ENCODE measurements at regions not wholly inside any gene's neighbourhood (a gene's known extent, or its start where the extent isn't known, plus 50 kb on each side); places are given as distances from the start of the nearest gene placed in this dataset.

DNA sequence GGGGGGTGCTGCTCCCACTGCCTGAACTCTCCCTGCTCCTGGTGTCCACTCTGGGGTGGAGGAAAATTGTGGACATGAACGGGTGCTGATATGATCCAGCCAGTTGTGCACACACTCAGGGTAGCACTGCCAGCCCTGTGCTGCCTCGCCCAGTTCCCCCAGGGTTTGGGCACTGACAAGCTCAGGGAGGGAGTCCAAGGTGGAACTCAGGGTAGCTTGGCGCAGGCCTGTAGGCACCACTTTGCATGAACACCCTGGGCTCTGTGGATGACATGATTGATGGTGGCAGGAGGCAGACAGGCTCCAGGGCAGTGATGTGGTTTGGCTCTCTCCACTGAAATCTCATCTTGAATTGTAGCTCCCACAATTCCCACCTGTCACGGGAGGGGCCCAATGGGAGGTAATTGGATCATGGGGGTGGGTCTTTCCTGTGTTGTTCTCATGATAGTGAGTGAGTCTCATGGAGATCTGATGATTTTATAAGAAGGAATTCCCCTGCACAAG is 572.0 kb upstream of the PABPC4L start:
- peaks cover 24% of the 10 kb centered on the region for H3K9me3 Mint-ChIP-seq
- H3K36me3 ChIP-seq (ENCODE audit: insufficient read depth): peaks cover 2% of the 10 kb centered on the region; the same call in 1 of the 2 replicates
- no peak overlapping the region for H3K4me3 ChIP-seq
- peaks cover 23% of the 10 kb centered on the region for H3K36me3 Mint-ChIP-seq (ENCODE audit: low read depth)
- H3K4me2 ChIP-seq: no peak overlapping the region
- no peak overlapping the region for H3K4me3 Mint-ChIP-seq
- no peaks in the 10 kb centered on the region for H3K27me3 ChIP-seq (ENCODE audit: insufficient read depth)
- ATAC-seq: no peak
- H3K9me2 ChIP-seq (ENCODE audit: insufficient read depth): 0 out of 2 replicates have a peak, but pooled peaks cover 11% of the 10 kb centered on the region
- no peak overlapping the region for H3K27ac Mint-ChIP-seq
- H2AFZ ChIP-seq: no peak overlapping the region
- H3F3A ChIP-seq (replicated peaks; ENCODE audit: low read depth): no peaks in the 10 kb centered on the region
- no peaks in the 10 kb centered on the region for H3K4me1 Mint-ChIP-seq
- no peak overlapping the region for H3K27ac ChIP-seq (ENCODE audit: low read depth)
- H3K27me3 Mint-ChIP-seq (ENCODE audit: insufficient read depth, low read depth, poor library complexity): peaks cover 2% of the 10 kb centered on the region
- TF ChIP-seq CREB1 (CRISPR knock-in tag; IDR thresholded peaks at IDR 0.05; ENCODE audit: low read depth) (no peak), EZH2phosphoT487 (IDR thresholded peaks at IDR 0.05; ENCODE audit: unreplicated experiment) (no peak), NANOG (IDR thresholded peaks at IDR 0.05; ENCODE audit: borderline replicate concordance) (no peak), EZH2 (IDR thresholded peaks at IDR 0.05; ENCODE audit: low read depth, unreplicated experiment) (no peak), STAT1 (IDR thresholded peaks at IDR 0.05; ENCODE audit: unreplicated experiment) (no peak), JUNB (IDR thresholded peaks at IDR 0.05; ENCODE audit: unreplicated experiment) (no peak), ZNF114 (CRISPR knock-in tag; IDR thresholded peaks at IDR 0.05) (no peak), ZNF331 (CRISPR knock-in tag; IDR thresholded peaks at IDR 0.05; ENCODE audit: low read depth) (no peak), POLR2AphosphoS5 (IDR thresholded peaks at IDR 0.05; ENCODE audit: low read depth) (no peak)
- TF ChIP-seq, protein P1, sequence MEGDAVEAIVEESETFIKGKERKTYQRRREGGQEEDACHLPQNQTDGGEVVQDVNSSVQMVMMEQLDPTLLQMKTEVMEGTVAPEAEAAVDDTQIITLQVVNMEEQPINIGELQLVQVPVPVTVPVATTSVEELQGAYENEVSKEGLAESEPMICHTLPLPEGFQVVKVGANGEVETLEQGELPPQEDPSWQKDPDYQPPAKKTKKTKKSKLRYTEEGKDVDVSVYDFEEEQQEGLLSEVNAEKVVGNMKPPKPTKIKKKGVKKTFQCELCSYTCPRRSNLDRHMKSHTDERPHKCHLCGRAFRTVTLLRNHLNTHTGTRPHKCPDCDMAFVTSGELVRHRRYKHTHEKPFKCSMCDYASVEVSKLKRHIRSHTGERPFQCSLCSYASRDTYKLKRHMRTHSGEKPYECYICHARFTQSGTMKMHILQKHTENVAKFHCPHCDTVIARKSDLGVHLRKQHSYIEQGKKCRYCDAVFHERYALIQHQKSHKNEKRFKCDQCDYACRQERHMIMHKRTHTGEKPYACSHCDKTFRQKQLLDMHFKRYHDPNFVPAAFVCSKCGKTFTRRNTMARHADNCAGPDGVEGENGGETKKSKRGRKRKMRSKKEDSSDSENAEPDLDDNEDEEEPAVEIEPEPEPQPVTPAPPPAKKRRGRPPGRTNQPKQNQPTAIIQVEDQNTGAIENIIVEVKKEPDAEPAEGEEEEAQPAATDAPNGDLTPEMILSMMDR (conservative IDR thresholded peaks at IDR 0.05; ENCODE audit: low read depth in 2 of 2): no peak
- TF ChIP-seq, protein P2, sequence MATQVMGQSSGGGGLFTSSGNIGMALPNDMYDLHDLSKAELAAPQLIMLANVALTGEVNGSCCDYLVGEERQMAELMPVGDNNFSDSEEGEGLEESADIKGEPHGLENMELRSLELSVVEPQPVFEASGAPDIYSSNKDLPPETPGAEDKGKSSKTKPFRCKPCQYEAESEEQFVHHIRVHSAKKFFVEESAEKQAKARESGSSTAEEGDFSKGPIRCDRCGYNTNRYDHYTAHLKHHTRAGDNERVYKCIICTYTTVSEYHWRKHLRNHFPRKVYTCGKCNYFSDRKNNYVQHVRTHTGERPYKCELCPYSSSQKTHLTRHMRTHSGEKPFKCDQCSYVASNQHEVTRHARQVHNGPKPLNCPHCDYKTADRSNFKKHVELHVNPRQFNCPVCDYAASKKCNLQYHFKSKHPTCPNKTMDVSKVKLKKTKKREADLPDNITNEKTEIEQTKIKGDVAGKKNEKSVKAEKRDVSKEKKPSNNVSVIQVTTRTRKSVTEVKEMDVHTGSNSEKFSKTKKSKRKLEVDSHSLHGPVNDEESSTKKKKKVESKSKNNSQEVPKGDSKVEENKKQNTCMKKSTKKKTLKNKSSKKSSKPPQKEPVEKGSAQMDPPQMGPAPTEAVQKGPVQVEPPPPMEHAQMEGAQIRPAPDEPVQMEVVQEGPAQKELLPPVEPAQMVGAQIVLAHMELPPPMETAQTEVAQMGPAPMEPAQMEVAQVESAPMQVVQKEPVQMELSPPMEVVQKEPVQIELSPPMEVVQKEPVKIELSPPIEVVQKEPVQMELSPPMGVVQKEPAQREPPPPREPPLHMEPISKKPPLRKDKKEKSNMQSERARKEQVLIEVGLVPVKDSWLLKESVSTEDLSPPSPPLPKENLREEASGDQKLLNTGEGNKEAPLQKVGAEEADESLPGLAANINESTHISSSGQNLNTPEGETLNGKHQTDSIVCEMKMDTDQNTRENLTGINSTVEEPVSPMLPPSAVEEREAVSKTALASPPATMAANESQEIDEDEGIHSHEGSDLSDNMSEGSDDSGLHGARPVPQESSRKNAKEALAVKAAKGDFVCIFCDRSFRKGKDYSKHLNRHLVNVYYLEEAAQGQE (IDR thresholded peaks at IDR 0.05; ENCODE audit: unreplicated experiment): no peak
- TF ChIP-seq, protein P3, sequence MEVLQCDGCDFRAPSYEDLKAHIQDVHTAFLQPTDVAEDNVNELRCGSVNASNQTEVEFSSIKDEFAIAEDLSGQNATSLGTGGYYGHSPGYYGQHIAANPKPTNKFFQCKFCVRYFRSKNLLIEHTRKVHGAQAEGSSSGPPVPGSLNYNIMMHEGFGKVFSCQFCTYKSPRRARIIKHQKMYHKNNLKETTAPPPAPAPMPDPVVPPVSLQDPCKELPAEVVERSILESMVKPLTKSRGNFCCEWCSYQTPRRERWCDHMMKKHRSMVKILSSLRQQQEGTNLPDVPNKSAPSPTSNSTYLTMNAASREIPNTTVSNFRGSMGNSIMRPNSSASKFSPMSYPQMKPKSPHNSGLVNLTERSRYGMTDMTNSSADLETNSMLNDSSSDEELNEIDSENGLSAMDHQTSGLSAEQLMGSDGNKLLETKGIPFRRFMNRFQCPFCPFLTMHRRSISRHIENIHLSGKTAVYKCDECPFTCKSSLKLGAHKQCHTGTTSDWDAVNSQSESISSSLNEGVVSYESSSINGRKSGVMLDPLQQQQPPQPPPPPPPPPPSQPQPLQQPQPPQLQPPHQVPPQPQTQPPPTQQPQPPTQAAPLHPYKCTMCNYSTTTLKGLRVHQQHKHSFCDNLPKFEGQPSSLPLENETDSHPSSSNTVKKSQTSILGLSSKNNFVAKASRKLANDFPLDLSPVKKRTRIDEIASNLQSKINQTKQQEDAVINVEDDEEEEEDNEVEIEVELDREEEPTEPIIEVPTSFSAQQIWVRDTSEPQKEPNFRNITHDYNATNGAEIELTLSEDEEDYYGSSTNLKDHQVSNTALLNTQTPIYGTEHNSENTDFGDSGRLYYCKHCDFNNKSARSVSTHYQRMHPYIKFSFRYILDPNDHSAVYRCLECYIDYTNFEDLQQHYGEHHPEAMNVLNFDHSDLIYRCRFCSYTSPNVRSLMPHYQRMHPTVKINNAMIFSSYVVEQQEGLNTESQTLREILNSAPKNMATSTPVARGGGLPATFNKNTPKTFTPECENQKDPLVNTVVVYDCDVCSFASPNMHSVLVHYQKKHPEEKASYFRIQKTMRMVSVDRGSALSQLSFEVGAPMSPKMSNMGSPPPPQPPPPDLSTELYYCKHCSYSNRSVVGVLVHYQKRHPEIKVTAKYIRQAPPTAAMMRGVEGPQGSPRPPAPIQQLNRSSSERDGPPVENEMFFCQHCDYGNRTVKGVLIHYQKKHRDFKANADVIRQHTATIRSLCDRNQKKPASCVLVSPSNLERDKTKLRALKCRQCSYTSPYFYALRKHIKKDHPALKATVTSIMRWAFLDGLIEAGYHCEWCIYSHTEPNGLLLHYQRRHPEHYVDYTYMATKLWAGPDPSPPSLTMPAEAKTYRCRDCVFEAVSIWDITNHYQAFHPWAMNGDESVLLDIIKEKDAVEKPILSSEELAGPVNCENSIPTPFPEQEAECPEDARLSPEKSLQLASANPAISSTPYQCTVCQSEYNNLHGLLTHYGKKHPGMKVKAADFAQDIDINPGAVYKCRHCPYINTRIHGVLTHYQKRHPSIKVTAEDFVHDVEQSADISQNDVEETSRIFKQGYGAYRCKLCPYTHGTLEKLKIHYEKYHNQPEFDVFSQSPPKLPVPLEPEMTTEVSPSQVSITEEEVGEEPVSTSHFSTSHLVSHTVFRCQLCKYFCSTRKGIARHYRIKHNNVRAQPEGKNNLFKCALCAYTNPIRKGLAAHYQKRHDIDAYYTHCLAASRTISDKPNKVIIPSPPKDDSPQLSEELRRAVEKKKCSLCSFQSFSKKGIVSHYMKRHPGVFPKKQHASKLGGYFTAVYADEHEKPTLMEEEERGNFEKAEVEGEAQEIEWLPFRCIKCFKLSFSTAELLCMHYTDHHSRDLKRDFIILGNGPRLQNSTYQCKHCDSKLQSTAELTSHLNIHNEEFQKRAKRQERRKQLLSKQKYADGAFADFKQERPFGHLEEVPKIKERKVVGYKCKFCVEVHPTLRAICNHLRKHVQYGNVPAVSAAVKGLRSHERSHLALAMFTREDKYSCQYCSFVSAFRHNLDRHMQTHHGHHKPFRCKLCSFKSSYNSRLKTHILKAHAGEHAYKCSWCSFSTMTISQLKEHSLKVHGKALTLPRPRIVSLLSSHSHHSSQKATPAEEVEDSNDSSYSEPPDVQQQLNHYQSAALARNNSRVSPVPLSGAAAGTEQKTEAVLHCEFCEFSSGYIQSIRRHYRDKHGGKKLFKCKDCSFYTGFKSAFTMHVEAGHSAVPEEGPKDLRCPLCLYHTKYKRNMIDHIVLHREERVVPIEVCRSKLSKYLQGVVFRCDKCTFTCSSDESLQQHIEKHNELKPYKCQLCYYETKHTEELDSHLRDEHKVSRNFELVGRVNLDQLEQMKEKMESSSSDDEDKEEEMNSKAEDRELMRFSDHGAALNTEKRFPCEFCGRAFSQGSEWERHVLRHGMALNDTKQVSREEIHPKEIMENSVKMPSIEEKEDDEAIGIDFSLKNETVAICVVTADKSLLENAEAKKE (CRISPR knock-in tag; IDR thresholded peaks at IDR 0.05): no peak
- TF ChIP-seq, protein P4, sequence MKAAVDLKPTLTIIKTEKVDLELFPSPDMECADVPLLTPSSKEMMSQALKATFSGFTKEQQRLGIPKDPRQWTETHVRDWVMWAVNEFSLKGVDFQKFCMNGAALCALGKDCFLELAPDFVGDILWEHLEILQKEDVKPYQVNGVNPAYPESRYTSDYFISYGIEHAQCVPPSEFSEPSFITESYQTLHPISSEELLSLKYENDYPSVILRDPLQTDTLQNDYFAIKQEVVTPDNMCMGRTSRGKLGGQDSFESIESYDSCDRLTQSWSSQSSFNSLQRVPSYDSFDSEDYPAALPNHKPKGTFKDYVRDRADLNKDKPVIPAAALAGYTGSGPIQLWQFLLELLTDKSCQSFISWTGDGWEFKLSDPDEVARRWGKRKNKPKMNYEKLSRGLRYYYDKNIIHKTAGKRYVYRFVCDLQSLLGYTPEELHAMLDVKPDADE (IDR thresholded peaks at IDR 0.05): no peak
- no peaks in the 10 kb centered on the region for H3K79me2 ChIP-seq (replicated peaks; ENCODE audit: insufficient read depth)
- H4K20me1 ChIP-seq (replicated peaks; ENCODE audit: insufficient read depth): no peaks in the 10 kb centered on the region
- DNase-seq (ENCODE audit: low spot score): no peak
- H3K4me1 ChIP-seq (ENCODE audit: insufficient read depth): no peaks in the 10 kb centered on the region
